GM23338 (cell line): ENCODE measurements at regions not wholly inside any gene's neighbourhood (a gene's known extent, or its start where the extent isn't known, plus 50 kb on each side); places are given as distances from the start of the nearest gene placed in this dataset.

ENCODE experiments used
- ATAC-seq: fragments of 200-7000 bp; cut with Tn5 transposase; 3 replicates; pipeline ENCODE4 v1.9.1; 2020
- DNase-seq: peaks from one replicate; pipeline ENCODE4 v3.0.0-alpha.2; 2015; ENCODE audit warnings: low spot score
- H2AFZ ChIP-seq: fragments of 200-600 bp; sonication (generic); 2 replicates; pipeline ENCODE4 v1.8.0; 2016; ENCODE audit warnings: antibody characterized with exemption, mild to moderate bottlenecking, moderate library complexity
- H3F3A ChIP-seq: fragments of 200-600 bp; sonication (generic); replicated peaks from 2 replicates; pipeline ENCODE4 v1.8.0; 2017; ENCODE audit warnings: antibody characterized with exemption, mixed run types, low read depth
- H3K27ac ChIP-seq: fragments of 200-600 bp; sonication (generic); 2 replicates; pipeline ENCODE4 v1.6.1; 2016; ENCODE audit warnings: low read depth
- H3K27me3 ChIP-seq: fragments of 200-600 bp; sonication (generic); 2 replicates; pipeline ENCODE4 v1.8.0; 2016; ENCODE audit warnings: mild to moderate bottlenecking, mixed run types, moderate library complexity; ENCODE audit not compliant: insufficient read depth
- H3K36me3 ChIP-seq: fragments of 200-600 bp; sonication (generic); 2 replicates; pipeline ENCODE4 v1.8.0; 2016; ENCODE audit warnings: mild to moderate bottlenecking; ENCODE audit not compliant: insufficient read depth
- H3K4me1 ChIP-seq: fragments of 200-600 bp; sonication (generic); 2 replicates; pipeline ENCODE4 v1.8.0; 2016; ENCODE audit warnings: mild to moderate bottlenecking, moderate library complexity; ENCODE audit not compliant: insufficient read depth
- H3K4me2 ChIP-seq: fragments of 200-600 bp; sonication (generic); 2 replicates; pipeline ENCODE4 v1.7.1; 2017; ENCODE audit warnings: mixed run types
- H3K4me3 ChIP-seq: fragments of 200-600 bp; sonication (generic); 2 replicates; pipeline ENCODE4 v1.6.1; 2016; ENCODE audit warnings: mixed run types
- H3K79me2 ChIP-seq: fragments of 200-600 bp; sonication (generic); replicated peaks from 2 replicates; pipeline ENCODE4 v1.8.0; 2017; ENCODE audit warnings: mild to moderate bottlenecking; ENCODE audit not compliant: insufficient read depth
- H3K9me2 ChIP-seq: fragments of 200-600 bp; sonication (generic); 2 replicates; pipeline ENCODE4 v1.8.0; 2017; ENCODE audit not compliant: insufficient read depth
- H4K20me1 ChIP-seq: fragments of 200-600 bp; sonication (generic); replicated peaks from 2 replicates; pipeline ENCODE4 v1.8.0; 2017; ENCODE audit warnings: mild to moderate bottlenecking; ENCODE audit not compliant: insufficient read depth
- H3K27ac Mint-ChIP-seq: 2 replicates; pipeline ENCODE4 v1.8.0; 2020; ENCODE audit warnings: inconsistent platforms, mild to moderate bottlenecking, moderate library complexity, mixed read lengths
- H3K27me3 Mint-ChIP-seq: 3 replicates; pipeline ENCODE4 v1.8.0; 2022; ENCODE audit warnings: low read depth, mild to moderate bottlenecking, moderate library complexity, mixed read lengths, inconsistent platforms; ENCODE audit not compliant: insufficient read depth, poor library complexity
- H3K36me3 Mint-ChIP-seq: 3 replicates; pipeline ENCODE4 v1.8.0; 2021; ENCODE audit warnings: low read depth, mild to moderate bottlenecking, inconsistent platforms, moderate library complexity, mixed read lengths
- H3K4me1 Mint-ChIP-seq: 3 replicates; pipeline ENCODE4 v1.8.0; 2020; ENCODE audit warnings: mild to moderate bottlenecking, inconsistent platforms, mixed read lengths
- H3K4me3 Mint-ChIP-seq: 3 replicates; pipeline ENCODE4 v1.8.0; 2021; ENCODE audit warnings: moderate library complexity, mild to moderate bottlenecking, inconsistent platforms, mixed read lengths
- H3K9me3 Mint-ChIP-seq: 3 replicates; pipeline ENCODE4 v1.8.0; 2020; ENCODE audit warnings: moderate library complexity, mild to moderate bottlenecking, inconsistent platforms, mixed read lengths
- CTCF ChIP-seq, 2 experiments: fragments of 200-600 bp in 1 of 2; sonication (generic) in 1 of 2; conservative IDR thresholded peaks; 2 replicates each; pipeline versions ENCODE4 v1.5.1 to v1.6.1; 2016 to 2017; ENCODE audit warnings: antibody characterized with exemption in 2 of 2, low read depth in 2 of 2, mild to moderate bottlenecking in 2 of 2, moderate library complexity in 1 of 2
- JUNB ChIP-seq: IDR thresholded peaks from one replicate; pipeline ENCODE4 v1.6.1; 2016; ENCODE audit warnings: antibody characterized with exemption; ENCODE audit not compliant: unreplicated experiment
- NANOG ChIP-seq: IDR thresholded peaks from 2 replicates; pipeline ENCODE4 v1.6.1; 2016; ENCODE audit warnings: antibody characterized with exemption, borderline replicate concordance
- ZNF114 ChIP-seq: fragments of 250-450 bp; sonication (Bioruptor Pico); IDR thresholded peaks from 2 replicates; pipeline ENCODE4 v1.5.0; 2020; ENCODE audit warnings: mild to moderate bottlenecking, moderate library complexity
- TF ChIP-seq, protein P1 (sequence below): fragments of 250-450 bp; sonication (Bioruptor Pico); IDR thresholded peaks from 2 replicates; pipeline ENCODE4 v1.5.0; 2020; ENCODE audit warnings: mild to moderate bottlenecking, moderate library complexity

GRCh38 chr11:69361466-69361865, 67.5 kb downstream of the MYEOV start:
- H3K4me3 ChIP-seq: no peak overlapping the region
- peaks cover 12% of the 10 kb centered on the region for H3K9me3 Mint-ChIP-seq
- TF ChIP-seq, protein P1, sequence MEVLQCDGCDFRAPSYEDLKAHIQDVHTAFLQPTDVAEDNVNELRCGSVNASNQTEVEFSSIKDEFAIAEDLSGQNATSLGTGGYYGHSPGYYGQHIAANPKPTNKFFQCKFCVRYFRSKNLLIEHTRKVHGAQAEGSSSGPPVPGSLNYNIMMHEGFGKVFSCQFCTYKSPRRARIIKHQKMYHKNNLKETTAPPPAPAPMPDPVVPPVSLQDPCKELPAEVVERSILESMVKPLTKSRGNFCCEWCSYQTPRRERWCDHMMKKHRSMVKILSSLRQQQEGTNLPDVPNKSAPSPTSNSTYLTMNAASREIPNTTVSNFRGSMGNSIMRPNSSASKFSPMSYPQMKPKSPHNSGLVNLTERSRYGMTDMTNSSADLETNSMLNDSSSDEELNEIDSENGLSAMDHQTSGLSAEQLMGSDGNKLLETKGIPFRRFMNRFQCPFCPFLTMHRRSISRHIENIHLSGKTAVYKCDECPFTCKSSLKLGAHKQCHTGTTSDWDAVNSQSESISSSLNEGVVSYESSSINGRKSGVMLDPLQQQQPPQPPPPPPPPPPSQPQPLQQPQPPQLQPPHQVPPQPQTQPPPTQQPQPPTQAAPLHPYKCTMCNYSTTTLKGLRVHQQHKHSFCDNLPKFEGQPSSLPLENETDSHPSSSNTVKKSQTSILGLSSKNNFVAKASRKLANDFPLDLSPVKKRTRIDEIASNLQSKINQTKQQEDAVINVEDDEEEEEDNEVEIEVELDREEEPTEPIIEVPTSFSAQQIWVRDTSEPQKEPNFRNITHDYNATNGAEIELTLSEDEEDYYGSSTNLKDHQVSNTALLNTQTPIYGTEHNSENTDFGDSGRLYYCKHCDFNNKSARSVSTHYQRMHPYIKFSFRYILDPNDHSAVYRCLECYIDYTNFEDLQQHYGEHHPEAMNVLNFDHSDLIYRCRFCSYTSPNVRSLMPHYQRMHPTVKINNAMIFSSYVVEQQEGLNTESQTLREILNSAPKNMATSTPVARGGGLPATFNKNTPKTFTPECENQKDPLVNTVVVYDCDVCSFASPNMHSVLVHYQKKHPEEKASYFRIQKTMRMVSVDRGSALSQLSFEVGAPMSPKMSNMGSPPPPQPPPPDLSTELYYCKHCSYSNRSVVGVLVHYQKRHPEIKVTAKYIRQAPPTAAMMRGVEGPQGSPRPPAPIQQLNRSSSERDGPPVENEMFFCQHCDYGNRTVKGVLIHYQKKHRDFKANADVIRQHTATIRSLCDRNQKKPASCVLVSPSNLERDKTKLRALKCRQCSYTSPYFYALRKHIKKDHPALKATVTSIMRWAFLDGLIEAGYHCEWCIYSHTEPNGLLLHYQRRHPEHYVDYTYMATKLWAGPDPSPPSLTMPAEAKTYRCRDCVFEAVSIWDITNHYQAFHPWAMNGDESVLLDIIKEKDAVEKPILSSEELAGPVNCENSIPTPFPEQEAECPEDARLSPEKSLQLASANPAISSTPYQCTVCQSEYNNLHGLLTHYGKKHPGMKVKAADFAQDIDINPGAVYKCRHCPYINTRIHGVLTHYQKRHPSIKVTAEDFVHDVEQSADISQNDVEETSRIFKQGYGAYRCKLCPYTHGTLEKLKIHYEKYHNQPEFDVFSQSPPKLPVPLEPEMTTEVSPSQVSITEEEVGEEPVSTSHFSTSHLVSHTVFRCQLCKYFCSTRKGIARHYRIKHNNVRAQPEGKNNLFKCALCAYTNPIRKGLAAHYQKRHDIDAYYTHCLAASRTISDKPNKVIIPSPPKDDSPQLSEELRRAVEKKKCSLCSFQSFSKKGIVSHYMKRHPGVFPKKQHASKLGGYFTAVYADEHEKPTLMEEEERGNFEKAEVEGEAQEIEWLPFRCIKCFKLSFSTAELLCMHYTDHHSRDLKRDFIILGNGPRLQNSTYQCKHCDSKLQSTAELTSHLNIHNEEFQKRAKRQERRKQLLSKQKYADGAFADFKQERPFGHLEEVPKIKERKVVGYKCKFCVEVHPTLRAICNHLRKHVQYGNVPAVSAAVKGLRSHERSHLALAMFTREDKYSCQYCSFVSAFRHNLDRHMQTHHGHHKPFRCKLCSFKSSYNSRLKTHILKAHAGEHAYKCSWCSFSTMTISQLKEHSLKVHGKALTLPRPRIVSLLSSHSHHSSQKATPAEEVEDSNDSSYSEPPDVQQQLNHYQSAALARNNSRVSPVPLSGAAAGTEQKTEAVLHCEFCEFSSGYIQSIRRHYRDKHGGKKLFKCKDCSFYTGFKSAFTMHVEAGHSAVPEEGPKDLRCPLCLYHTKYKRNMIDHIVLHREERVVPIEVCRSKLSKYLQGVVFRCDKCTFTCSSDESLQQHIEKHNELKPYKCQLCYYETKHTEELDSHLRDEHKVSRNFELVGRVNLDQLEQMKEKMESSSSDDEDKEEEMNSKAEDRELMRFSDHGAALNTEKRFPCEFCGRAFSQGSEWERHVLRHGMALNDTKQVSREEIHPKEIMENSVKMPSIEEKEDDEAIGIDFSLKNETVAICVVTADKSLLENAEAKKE (CRISPR knock-in tag): no peak
- TF ChIP-seq JUNB (no peak), NANOG (no peak)
- H3K4me1 Mint-ChIP-seq: peaks cover 3% of the 10 kb centered on the region; the same call in 1 of the 3 replicates
- no peaks in the 10 kb centered on the region for H3K9me2 ChIP-seq
- H2AFZ ChIP-seq: no peak overlapping the region
- no peaks in the 10 kb centered on the region for H3K4me1 ChIP-seq
- H3K27ac ChIP-seq: no peak overlapping the region
- H3F3A ChIP-seq: no peaks in the 10 kb centered on the region
- H3K27me3 ChIP-seq: no peaks in the 10 kb centered on the region
- H3K27me3 Mint-ChIP-seq: no peaks in the 10 kb centered on the region
- DNase-seq (no peak), ATAC-seq (peak; percentile 28; the same call in 1 of the 3 replicates)
- H3K4me3 Mint-ChIP-seq: no peak overlapping the region
- H4K20me1 ChIP-seq: no peaks in the 10 kb centered on the region
- H3K79me2 ChIP-seq: no peaks in the 10 kb centered on the region
- no peaks in the 10 kb centered on the region; the same call in 2 of the 3 replicates for H3K36me3 Mint-ChIP-seq
- H3K27ac Mint-ChIP-seq: no peak overlapping the region
- no peaks in the 10 kb centered on the region for H3K36me3 ChIP-seq
- H3K4me2 ChIP-seq: no peak overlapping the region

DNA sequence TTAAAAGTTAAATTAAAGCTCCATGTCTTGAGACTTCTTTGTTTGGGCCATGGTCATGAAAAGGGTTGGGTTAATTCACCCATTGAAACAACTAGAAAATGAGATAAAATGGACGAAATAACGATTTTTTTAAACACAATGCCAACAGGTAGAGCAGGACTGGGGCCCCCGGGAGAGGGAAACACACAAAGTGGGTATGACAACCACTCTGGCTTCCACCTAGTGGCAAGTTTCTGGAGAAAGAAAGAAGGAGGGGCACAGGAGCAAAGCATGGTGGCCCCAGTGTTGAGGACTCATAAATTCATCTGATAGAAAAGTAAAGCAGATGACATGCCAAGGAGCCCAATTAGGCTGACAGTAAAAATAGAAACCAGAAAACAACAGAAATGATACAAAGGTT, 68.4 kb downstream of the MYEOV start:
- TF ChIP-seq CTCF (conservative IDR thresholded peaks at IDR 0.05; ENCODE audit: low read depth in 2 of 2) (peak; percentile 11 to 25; a peak in 1 of 4 replicates), ZNF114 (CRISPR knock-in tag) (no peak)
- ATAC-seq (peak; percentile 59), DNase-seq (peak; percentile 23)

More for the DNA sequence above, 68.4 kb downstream of the MYEOV start:
- no peak overlapping the region for H3K4me3 ChIP-seq
- no peaks in the 10 kb centered on the region for H4K20me1 ChIP-seq
- H3K27me3 Mint-ChIP-seq: no peaks in the 10 kb centered on the region
- H3K27ac Mint-ChIP-seq: no peak overlapping the region
- H3K36me3 Mint-ChIP-seq: no peaks in the 10 kb centered on the region; the same call in 2 of the 3 replicates
- no peaks in the 10 kb centered on the region for H3K36me3 ChIP-seq
- H3K4me2 ChIP-seq: no peak overlapping the region
- H3K4me1 ChIP-seq: no peaks in the 10 kb centered on the region
- no peaks in the 10 kb centered on the region for H3K79me2 ChIP-seq
- H3K4me3 Mint-ChIP-seq: no peak overlapping the region
- H3K4me1 Mint-ChIP-seq: peaks cover 3% of the 10 kb centered on the region; the same call in 1 of the 3 replicates
- no peaks in the 10 kb centered on the region for H3F3A ChIP-seq
- H3K27me3 ChIP-seq: no peaks in the 10 kb centered on the region
- H3K9me2 ChIP-seq: no peaks in the 10 kb centered on the region
- peaks cover 12% of the 10 kb centered on the region for H3K9me3 Mint-ChIP-seq
- H3K27ac ChIP-seq: no peak overlapping the region
- H2AFZ ChIP-seq: no peak overlapping the region
